ENCODE measurements at regions not wholly inside any gene's neighbourhood (a gene's known extent, or its start where the extent isn't known, plus 50 kb on each side); places are given as distances from the start of the nearest gene placed in this dataset.
"Not testable (repeated sequence)": the region's sequence is repeated elsewhere in the genome, so short reads cannot be mapped to it uniquely, and the experiment has no call there.

- FAIRE-seq, result no peak
These were observed 380.1 kb downstream of the THBS2 start for GRCh38 chr6:168873278-168874190.

- FAIRE-seq, result no peak
These were observed 381.9 kb downstream of the THBS2 start for GRCh38 chr6:168871642-168872315.

GRCh38 chr6:168870982-168871381 is 382.7 kb downstream of the THBS2 start:
- FAIRE-seq, result no peak

GRCh38 chr6:168867247-168868102 is 386.2 kb downstream of the THBS2 start:
- no peak for FAIRE-seq

GRCh38 chr6:168866534-168866933 is 387.1 kb downstream of the THBS2 start:
- FAIRE-seq, result no peak

GRCh38 chr6:168865522-168865921 is 388.1 kb downstream of the THBS2 start:
- no peak for FAIRE-seq

GRCh38 chr6:168864541-168865460 is 388.8 kb downstream of the THBS2 start:
- FAIRE-seq, result no peak

GRCh38 chr6:168863467-168863866 is 390.2 kb downstream of the THBS2 start:
- no peak for FAIRE-seq

GRCh38 chr6:168862346-168862980 is 391.2 kb downstream of the THBS2 start:
- no peak for FAIRE-seq

GRCh38 chr6:168860987-168861386 is 392.7 kb downstream of the THBS2 start:
- FAIRE-seq, result no peak

GRCh38 chr6:168860341-168860740 is 393.3 kb downstream of the THBS2 start:
- FAIRE-seq, result no peak

GRCh38 chr6:168858926-168859325 is 394.7 kb downstream of the THBS2 start:
- no peak for FAIRE-seq

GRCh38 chr6:168856914-168857313 is 396.7 kb downstream of the THBS2 start:
- FAIRE-seq, result no peak

- no peak for FAIRE-seq
These were observed 401.2 kb downstream of the THBS2 start for GRCh38 chr6:168852376-168852884.

- FAIRE-seq, result no peak
These were observed 401.9 kb downstream of the THBS2 start for GRCh38 chr6:168851460-168852375.

- FAIRE-seq, result not testable (repeated sequence)
These were observed 403.5 kb downstream of the THBS2 start for GRCh38 chr6:168850027-168850736.

GRCh38 chr6:168849459-168849858 is 404.2 kb downstream of the THBS2 start:
- FAIRE-seq, result no peak

- no peak for FAIRE-seq
These were observed 404.8 kb downstream of the THBS2 start for GRCh38 chr6:168848797-168849196.

All from colon (tissue), 2 donors.